HepG2 (cell line): ENCODE measurements at regions not wholly inside any gene's neighbourhood (a gene's known extent, or its start where the extent isn't known, plus 50 kb on each side); places are given as distances from the start of the nearest gene placed in this dataset.

ENCODE experiments used
- ATAC-seq: fragments of 200-7000 bp; cut with Tn5 transposase; 3 replicates; pipeline ENCODE4 v1.9.1; 2020; ENCODE audit warnings: mild to moderate bottlenecking, moderate library complexity
- BruUV-seq: library from RNA; stranded (reverse); fragments of 400-500 nt; replicated peaks from 2 replicates; lab custom pipeline; 2021; lab: Mats Ljungman, UMichigan
- CTCF ChIA-PET: fragments of 300-600 bp; formaldehyde crosslinking; extraction: SDS; loops from one replicate; lab custom pipeline; 2021; ENCODE audit warnings: low total read pairs, inconsistent platforms, low intra/inter-chr PET ratio; lab: Yijun Ruan, JAX
- POLR2A ChIA-PET: fragments of 350-600 bp; sonication (Branson Sonifier 250); formaldehyde crosslinking; loops from one replicate; lab custom pipeline; 2020; ENCODE audit warnings: antibody characterized with exemption, inconsistent platforms; lab: Yijun Ruan, JAX
- DNase-seq: peaks from one replicate; pipeline ENCODE4 v3.0.0-alpha.2; 2015; ENCODE audit warnings: low spot score
- FAIRE-seq: peaks from 3 replicates; lab custom pipeline; 2011; peaks lifted over from hg19 to GRCh38; lab: Jason Lieb, UNC
- H2AFZ ChIP-seq: one replicate; pipeline ENCODE4 v1.6.1; 2011; ENCODE audit warnings: low read length, inconsistent platforms
- H3K27ac ChIP-seq: fragments of 300-600 bp; 3 replicates; pipeline ENCODE4 v1.8.0; 2011; ENCODE audit warnings: mixed run types, mild to moderate bottlenecking, mixed read lengths, low read length, inconsistent platforms; ENCODE audit not compliant: insufficient read depth; ENCODE audit errors: extremely low read length
- H3K27me3 ChIP-seq, 2 experiments: fragments of 200-600 bp in 1 of 2; 2 replicates in 1 of 2; 3 replicates in 1 of 2; pipeline versions ENCODE4 v1.6.0 to v1.8.0; 2011; ENCODE audit warnings: low read length in 2 of 2, mild to moderate bottlenecking in 2 of 2, moderate library complexity in 2 of 2, inconsistent platforms in 1 of 2; ENCODE audit not compliant: insufficient read depth in 2 of 2, control insufficient read depth in 1 of 2
- H3K36me3 ChIP-seq, 2 experiments: fragments of 200-600 bp in 1 of 2; replicated peaks in 1 of 2; 2 replicates in 1 of 2; 3 replicates in 1 of 2; pipeline versions ENCODE4 v1.5.1 to v1.8.0; 2011; ENCODE audit warnings: low read length in 2 of 2, inconsistent platforms in 1 of 2; ENCODE audit not compliant: insufficient read depth in 2 of 2, control insufficient read depth in 1 of 2
- H3K4me1 ChIP-seq: 2 replicates; pipeline ENCODE4 v1.5.1; 2012; ENCODE audit warnings: low read length, inconsistent platforms; ENCODE audit not compliant: insufficient read depth
- H3K4me2 ChIP-seq: 2 replicates; pipeline ENCODE4 v1.6.0; 2011; ENCODE audit warnings: low read depth, low read length, inconsistent platforms
- H3K4me3 ChIP-seq, 3 experiments: fragments of 200-600 bp in 1 of 3; sonication (generic), shearing (Covaris generic) in 1 of 3; replicated peaks in 1 of 3; 2 replicates each; pipeline ENCODE4 v1.5.1; 2011 to 2016; ENCODE audit warnings: low read length in 3 of 3, inconsistent platforms in 2 of 3, low read depth in 2 of 3, mild to moderate bottlenecking in 2 of 3, control low read depth in 1 of 3, mixed read lengths in 1 of 3; ENCODE audit not compliant: insufficient read depth in 1 of 3
- H3K79me2 ChIP-seq: one replicate; pipeline ENCODE4 v1.6.1; 2011; ENCODE audit warnings: low read length, inconsistent platforms; ENCODE audit not compliant: insufficient read depth
- H3K9ac ChIP-seq: 2 replicates; pipeline ENCODE4 v1.6.0; 2011; ENCODE audit warnings: mild to moderate bottlenecking, low read depth, low read length, inconsistent platforms; ENCODE audit not compliant: insufficient read depth
- H3K9me3 ChIP-seq: 2 replicates; pipeline ENCODE4 v1.5.1; 2012; ENCODE audit warnings: mild to moderate bottlenecking, low read length
- H4K20me1 ChIP-seq: 2 replicates; pipeline ENCODE4 v1.6.0; 2011; ENCODE audit warnings: inconsistent platforms, mild to moderate bottlenecking, low read length, moderate library complexity; ENCODE audit not compliant: insufficient read depth
- AGO1 ChIP-seq: fragments of 200-400 bp; formaldehyde crosslinking; IDR thresholded peaks from 2 replicates; pipeline ENCODE4 v1.6.1; 2017; ENCODE audit warnings: mild to moderate bottlenecking, low read depth, low read length, moderate library complexity; ENCODE audit not compliant: poor library complexity, severe bottlenecking
- FOXM1 ChIP-seq: sonication (generic); formaldehyde crosslinking; IDR thresholded peaks from 2 replicates; pipeline ENCODE4 v1.5.0; 2020; ENCODE audit warnings: missing genetic modification reagents
- KIAA2018 ChIP-seq: sonication (generic); formaldehyde crosslinking; IDR thresholded peaks from 2 replicates; pipeline ENCODE4 v1.5.0; 2020; ENCODE audit warnings: mild to moderate bottlenecking, missing genetic modification reagents, borderline replicate concordance
- MAZ ChIP-seq, 2 experiments: sonication (generic) in 1 of 2; formaldehyde crosslinking in 1 of 2; IDR thresholded peaks; 2 replicates each; pipeline versions ENCODE4 v1.5.0 to v1.6.1; 2012 to 2020; ENCODE audit warnings: low read depth in 2 of 2, mild to moderate bottlenecking in 2 of 2, borderline replicate concordance in 1 of 2, improper control_type of control experiment in 1 of 2, low read length in 1 of 2, missing genetic modification reagents in 1 of 2, moderate library complexity in 1 of 2
- SNAPC2 ChIP-seq: sonication (generic); formaldehyde crosslinking; IDR thresholded peaks from 2 replicates; pipeline ENCODE4 v1.8.1; 2022; ENCODE audit warnings: mild to moderate bottlenecking, missing genetic modification reagents
- ZFP62 ChIP-seq: sonication (generic); formaldehyde crosslinking; IDR thresholded peaks from 2 replicates; pipeline ENCODE4 v1.4.0; 2020; ENCODE audit warnings: missing genetic modification reagents
- ZNF646 ChIP-seq: sonication (generic); formaldehyde crosslinking; IDR thresholded peaks from 2 replicates; pipeline ENCODE4 v1.9.0; 2021; ENCODE audit warnings: mild to moderate bottlenecking, missing genetic modification reagents
- ZNF709 ChIP-seq: sonication (generic); formaldehyde crosslinking; IDR thresholded peaks from 2 replicates; pipeline ENCODE4 v1.5.0; 2020; ENCODE audit warnings: mild to moderate bottlenecking, missing genetic modification reagents
- WGBS: methylation state at CpG from one replicate; pipeline ENCODE4 v1.1.6; 2017; ENCODE audit warnings: low lambda C conversion rate; 5-methylcytosine and 5-hydroxymethylcytosine counted together
- in situ Hi-C: cut with HindIII; loops from 2 replicates; pipeline ENCODE4 v1.10.0; 2017; ENCODE audit warnings: low pct_unique_long_range_greater_than_20kb; ENCODE audit not compliant: extremely low pct_ligation_motif_present
- intact Hi-C: fragments of 100-400 bp; cut with micrococcal nuclease; formaldehyde crosslinking; loops from one replicate; pipeline ENCODE4 v1.10.0; 2022; ENCODE audit not compliant: unreplicated experiment

GRCh38 chr16:72278301-72278700 lies 106.3 kb upstream of the PMFBP1 start (continued):
- TF ChIP-seq KIAA2018 (CRISPR knock-in tag): no peak
- no peak for TF ChIP-seq SNAPC2 (CRISPR knock-in tag)
- no peak for TF ChIP-seq AGO1
- no peak for TF ChIP-seq ZFP62 (CRISPR knock-in tag)

GRCh38 chr16:72277749-72278148 lies 105.8 kb upstream of the PMFBP1 start:
- Histone ChIP-seq H3K27ac (no peak overlapping the region), H4K20me1 (no peaks in the 10 kb centered on the region), H3K4me1 (peaks cover 8% of the 10 kb centered on the region; the same call in 1 of the 2 replicates), H3K4me2 (no peak overlapping the region), H2AFZ (no peak overlapping the region), H3K79me2 (no peaks in the 10 kb centered on the region), H3K27me3 (no peaks in the 10 kb centered on the region), H3K36me3 (no peaks in the 10 kb centered on the region), H3K9ac (no peak overlapping the region), H3K4me3 (no peak overlapping the region), H3K9me3 (no peaks in the 10 kb centered on the region)
- no TSS peak for BruUV-seq
- 86% methylated on average over 2 of the region's 2 CpGs for WGBS
- DNase-seq (no peak), ATAC-seq (no peak), FAIRE-seq (no peak)
- intact Hi-C loops (no loop called here), in situ Hi-C loops (no loop called here)
- CTCF ChIA-PET: no interaction called here
- POLR2A ChIA-PET: no interaction called here
- TF ChIP-seq FOXM1 (CRISPR knock-in tag): no peak
- TF ChIP-seq MAZ (IDR thresholded peaks at IDR 0.05; ENCODE audit: borderline replicate concordance, low read depth, low read length): no peak
- no peak for TF ChIP-seq MAZ (CRISPR knock-in tag; IDR thresholded peaks at IDR 0.05; ENCODE audit: low read depth)
- no peak for TF ChIP-seq ZNF709 (CRISPR knock-in tag)
- TF ChIP-seq ZNF646 (CRISPR knock-in tag): no peak
